Activated CD8-positive, alpha-beta memory T cell treated with anti-CD3 and anti-CD28 coated beads for 4 hours (primary cell): ENCODE measurements at regions not wholly inside any gene's neighbourhood (a gene's known extent, or its start where the extent isn't known, plus 50 kb on each side); places are given as distances from the start of the nearest gene placed in this dataset.

ENCODE experiments used
- DNase-seq, 2 donors: peaks; one replicate each; pipeline ENCODE4 v3.0.0-alpha.2; 2020; ENCODE audit warnings: low read depth in 2 of 2

GRCh38 chr1:229208481-229208880 is 62.4 kb upstream of the RAB4A start:
- DNase-seq: no peak

DNA sequence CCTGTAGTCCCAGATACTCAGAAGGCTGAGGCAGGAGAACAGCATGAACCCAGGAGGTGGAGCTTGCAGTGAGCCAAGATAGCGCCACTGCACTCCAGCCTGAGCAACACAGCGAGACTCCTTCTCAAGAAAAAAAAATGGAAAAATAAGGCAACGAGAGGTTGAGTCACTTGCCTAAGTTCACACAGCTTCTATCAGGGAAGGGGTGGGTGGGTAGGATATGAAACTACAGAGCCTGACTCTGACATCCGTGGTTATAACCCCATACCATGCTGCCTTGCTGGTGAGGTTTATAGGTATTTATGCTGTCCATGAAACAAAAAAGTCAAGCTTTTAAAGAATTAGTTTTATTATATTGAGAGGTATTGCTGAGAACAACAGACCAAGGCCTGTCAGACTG is 61.5 kb upstream of the RAB4A start:
- DNase-seq: no peak

- DNase-seq: no peak
Observed at GRCh38 chr1:229209816-229210215, 61.1 kb upstream of the RAB4A start.

GRCh38 chr1:229210844-229211243 is 60.1 kb upstream of the RAB4A start:
- no peak for DNase-seq

GRCh38 chr1:229213797-229214196 is 57.1 kb upstream of the RAB4A start:
- DNase-seq: no peak

- DNase-seq: no peak
Observed at GRCh38 chr1:229217716-229218115, 53.2 kb upstream of the RAB4A start.

- DNase-seq: no peak
Observed at GRCh38 chr1:229218612-229219025, 52.3 kb upstream of the RAB4A start.

- DNase-seq: no peak
Observed at GRCh38 chr1:229220163-229220846, 50.6 kb upstream of the RAB4A start.

- no peak for DNase-seq
Observed at GRCh38 chr1:229221106-229222019, 49.5 kb upstream of the RAB4A start.
